ENCODE measurements at regions not wholly inside any gene's neighbourhood (a gene's known extent, or its start where the extent isn't known, plus 50 kb on each side); places are given as distances from the start of the nearest gene placed in this dataset.

GRCh38 chr15:29570948-29571791, 251.1 kb downstream of the TJP1 start:
- no peak for TF ChIP-seq CTCF (IDR thresholded peaks at IDR 0.05; ENCODE audit: unreplicated experiment)
- Mint-ChIP-seq H3K4me1 (ENCODE audit: insufficient read depth, unreplicated experiment) (no peaks in the 10 kb centered on the region), H3K9me3 (ENCODE audit: unreplicated experiment) (no peaks in the 10 kb centered on the region), H3K27me3 (ENCODE audit: insufficient read depth, unreplicated experiment) (peaks cover 64% of the 10 kb centered on the region), H3K4me3 (ENCODE audit: unreplicated experiment) (no peak overlapping the region), H3K27ac (ENCODE audit: low read depth, unreplicated experiment) (no peak overlapping the region), H3K36me3 (ENCODE audit: insufficient read depth, unreplicated experiment) (no peaks in the 10 kb centered on the region)
- intact Hi-C loops (cut with micrococcal nuclease) = no loop called here
- BruUV-seq (replicated peaks) = no TSS peak
- ChIA-PET CTCF (no interaction called here), POLR2A (no interaction called here)
- DNase-seq (ENCODE audit: unreplicated experiment) = no peak

GRCh38 chr15:29570121-29570947, 251.9 kb downstream of the TJP1 start:
- H3K27ac Mint-ChIP-seq (ENCODE audit: low read depth, unreplicated experiment) = no peak overlapping the region
- no peaks in the 10 kb centered on the region for H3K4me1 Mint-ChIP-seq (ENCODE audit: insufficient read depth, unreplicated experiment)
- no peak overlapping the region for H3K4me3 Mint-ChIP-seq (ENCODE audit: unreplicated experiment)
- ChIA-PET POLR2A (no interaction called here), CTCF (no interaction called here)
- no peaks in the 10 kb centered on the region for H3K36me3 Mint-ChIP-seq (ENCODE audit: insufficient read depth, unreplicated experiment)
- no peak for TF ChIP-seq CTCF (IDR thresholded peaks at IDR 0.05; ENCODE audit: unreplicated experiment)
- no TSS peak for BruUV-seq (replicated peaks)
- intact Hi-C loops (cut with micrococcal nuclease) = no loop called here
- H3K9me3 Mint-ChIP-seq (ENCODE audit: unreplicated experiment) = no peaks in the 10 kb centered on the region
- H3K27me3 Mint-ChIP-seq (ENCODE audit: insufficient read depth, unreplicated experiment) = peaks cover 56% of the 10 kb centered on the region
- no peak for DNase-seq (ENCODE audit: unreplicated experiment)

- Mint-ChIP-seq H3K4me1 (ENCODE audit: insufficient read depth, unreplicated experiment) (no peaks in the 10 kb centered on the region), H3K9me3 (ENCODE audit: unreplicated experiment) (no peaks in the 10 kb centered on the region), H3K36me3 (ENCODE audit: insufficient read depth, unreplicated experiment) (no peaks in the 10 kb centered on the region), H3K4me3 (ENCODE audit: unreplicated experiment) (no peak overlapping the region), H3K27me3 (ENCODE audit: insufficient read depth, unreplicated experiment) (peaks cover 52% of the 10 kb centered on the region), H3K27ac (ENCODE audit: low read depth, unreplicated experiment) (no peak overlapping the region)
- intact Hi-C loops (cut with micrococcal nuclease) = no loop called here
- CTCF ChIA-PET = interaction anchor here (0.5 to 1.3 kb wide), 3 partner anchors 15 to 434 kb away, joined by 3 to 4 read pairs (median 3); no protein-coding TSS in a partner anchor
- BruUV-seq (replicated peaks) = no TSS peak
- no peak for DNase-seq (ENCODE audit: unreplicated experiment)
- POLR2A ChIA-PET = no interaction called here
- TF ChIP-seq CTCF (IDR thresholded peaks at IDR 0.05; ENCODE audit: unreplicated experiment) = no peak
Observed at GRCh38 chr15:29569533-29570092, 252.7 kb downstream of the TJP1 start.
